K562 (cell line): ENCODE measurements at regions not wholly inside any gene's neighbourhood (a gene's known extent, or its start where the extent isn't known, plus 50 kb on each side); places are given as distances from the start of the nearest gene placed in this dataset.

Experiments used
- CBFB ChIP-seq: sonication (generic); formaldehyde crosslinking; IDR thresholded peaks from 2 replicates; pipeline ENCODE4 v1.4.0; 2020; ENCODE audit warnings: mild to moderate bottlenecking, missing genetic modification reagents
- EP400 ChIP-seq: fragments of 450-650 bp; IDR thresholded peaks from 2 replicates; pipeline ENCODE4 v1.6.1; 2017; ENCODE audit warnings: antibody characterized with exemption, mild to moderate bottlenecking, moderate library complexity
- EZH2 ChIP-seq: IDR thresholded peaks from 2 replicates; pipeline ENCODE4 v1.6.1; 2012; ENCODE audit warnings: low read depth, mild to moderate bottlenecking, inconsistent platforms, low read length, borderline replicate concordance
- KDM1A ChIP-seq, 2 experiments: fragments of 450-650 bp; IDR thresholded peaks; 2 replicates each; pipeline ENCODE4 v1.6.1; 2016; ENCODE audit warnings: mild to moderate bottlenecking in 2 of 2
- KLF16 ChIP-seq: IDR thresholded peaks from 2 replicates; pipeline ENCODE4 v1.6.1; 2016; ENCODE audit warnings: antibody characterized with exemption
- MAX ChIP-seq: sonication (generic); formaldehyde crosslinking; IDR thresholded peaks from 2 replicates; pipeline ENCODE4 v1.9.0; 2022; ENCODE audit warnings: mild to moderate bottlenecking, missing genetic modification reagents
- MED1 ChIP-seq: sonication (generic); formaldehyde crosslinking; IDR thresholded peaks from 2 replicates; pipeline ENCODE4 v1.8.1; 2023; ENCODE audit warnings: missing genetic modification reagents, borderline replicate concordance
- NKRF ChIP-seq: fragments of 450-650 bp; IDR thresholded peaks from 2 replicates; pipeline ENCODE4 v1.6.1; 2016; ENCODE audit warnings: borderline replicate concordance
- PCBP1 ChIP-seq: fragments of 200-400 bp; formaldehyde crosslinking; IDR thresholded peaks from 2 replicates; pipeline ENCODE4 v1.6.1; 2018; ENCODE audit warnings: mild to moderate bottlenecking, low read depth, low read length; ENCODE audit not compliant: poor library complexity, severe bottlenecking
- POLR2A ChIP-seq: fragments of 450-650 bp; conservative IDR thresholded peaks from 2 replicates; pipeline ENCODE4 v1.6.1; 2016
- TAF1 ChIP-seq: IDR thresholded peaks from 2 replicates; pipeline ENCODE4 v1.6.1; 2011; ENCODE audit warnings: mild to moderate bottlenecking, low read length, moderate library complexity; ENCODE audit not compliant: insufficient read depth, control insufficient read depth, severe bottlenecking; ENCODE audit errors: extremely low read depth
- TCFL5 ChIP-seq: fragments of 250-450 bp; sonication (Bioruptor Pico); conservative IDR thresholded peaks from 2 replicates; pipeline ENCODE4 v1.6.1; 2021; ENCODE audit warnings: mild to moderate bottlenecking, moderate library complexity, matching md5 sums
- TF ChIP-seq, protein P1 (sequence below), 3 experiments: IDR thresholded peaks in 2 of 3; conservative IDR thresholded peaks in 1 of 3; 2 replicates each; pipeline ENCODE4 v1.5.1; 2011 to 2012; ENCODE audit warnings: low read length in 3 of 3, mild to moderate bottlenecking in 3 of 3, control low read depth in 2 of 3, improper control_type of control experiment in 1 of 3, inconsistent platforms in 1 of 3, low read depth in 1 of 3, mixed read lengths in 1 of 3, moderate library complexity in 1 of 3; ENCODE audit not compliant: insufficient read depth in 2 of 3
- TF ChIP-seq, protein P2 (sequence below): sonication (generic); formaldehyde crosslinking; IDR thresholded peaks from 2 replicates; pipeline ENCODE4 v1.5.0; 2020; ENCODE audit warnings: missing genetic modification reagents

- TF ChIP-seq, protein P1, sequence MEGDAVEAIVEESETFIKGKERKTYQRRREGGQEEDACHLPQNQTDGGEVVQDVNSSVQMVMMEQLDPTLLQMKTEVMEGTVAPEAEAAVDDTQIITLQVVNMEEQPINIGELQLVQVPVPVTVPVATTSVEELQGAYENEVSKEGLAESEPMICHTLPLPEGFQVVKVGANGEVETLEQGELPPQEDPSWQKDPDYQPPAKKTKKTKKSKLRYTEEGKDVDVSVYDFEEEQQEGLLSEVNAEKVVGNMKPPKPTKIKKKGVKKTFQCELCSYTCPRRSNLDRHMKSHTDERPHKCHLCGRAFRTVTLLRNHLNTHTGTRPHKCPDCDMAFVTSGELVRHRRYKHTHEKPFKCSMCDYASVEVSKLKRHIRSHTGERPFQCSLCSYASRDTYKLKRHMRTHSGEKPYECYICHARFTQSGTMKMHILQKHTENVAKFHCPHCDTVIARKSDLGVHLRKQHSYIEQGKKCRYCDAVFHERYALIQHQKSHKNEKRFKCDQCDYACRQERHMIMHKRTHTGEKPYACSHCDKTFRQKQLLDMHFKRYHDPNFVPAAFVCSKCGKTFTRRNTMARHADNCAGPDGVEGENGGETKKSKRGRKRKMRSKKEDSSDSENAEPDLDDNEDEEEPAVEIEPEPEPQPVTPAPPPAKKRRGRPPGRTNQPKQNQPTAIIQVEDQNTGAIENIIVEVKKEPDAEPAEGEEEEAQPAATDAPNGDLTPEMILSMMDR (IDR thresholded peaks at IDR 0.05 in 2 of 3, conservative IDR thresholded peaks at IDR 0.05 in 1 of 3; ENCODE audit: insufficient read depth in 2 of 3, low read depth in 1 of 3, low read length in 3 of 3), result no peak
- TF ChIP-seq MAX (CRISPR knock-in tag) (no peak), KDM1A (IDR thresholded peaks at IDR 0.05) (no peak), MED1 (CRISPR knock-in tag) (no peak), TCFL5 (CRISPR knock-in tag) (no peak), CBFB (no peak), NKRF (no peak), EZH2 (no peak), KLF16 (no peak), POLR2A (no peak), EP400 (no peak), PCBP1 (no peak), TAF1 (no peak)
- TF ChIP-seq, protein P2, sequence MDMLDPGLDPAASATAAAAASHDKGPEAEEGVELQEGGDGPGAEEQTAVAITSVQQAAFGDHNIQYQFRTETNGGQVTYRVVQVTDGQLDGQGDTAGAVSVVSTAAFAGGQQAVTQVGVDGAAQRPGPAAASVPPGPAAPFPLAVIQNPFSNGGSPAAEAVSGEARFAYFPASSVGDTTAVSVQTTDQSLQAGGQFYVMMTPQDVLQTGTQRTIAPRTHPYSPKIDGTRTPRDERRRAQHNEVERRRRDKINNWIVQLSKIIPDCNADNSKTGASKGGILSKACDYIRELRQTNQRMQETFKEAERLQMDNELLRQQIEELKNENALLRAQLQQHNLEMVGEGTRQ (CRISPR knock-in tag), result no peak
Observed at GRCh38 chr5:2388571-2388970, 362.9 kb downstream of the IRX2 start.
